ENCODE measurements at regions not wholly inside any gene's neighbourhood (a gene's known extent, or its start where the extent isn't known, plus 50 kb on each side); places are given as distances from the start of the nearest gene placed in this dataset.
"Not testable (repeated sequence)": the region's sequence is repeated elsewhere in the genome, so short reads cannot be mapped to it uniquely, and the experiment has no call there.

GRCh38 chr10:108388706-108389105, 1224.2 kb upstream of the SORCS1 start:
- ATAC-seq = no peak

DNA sequence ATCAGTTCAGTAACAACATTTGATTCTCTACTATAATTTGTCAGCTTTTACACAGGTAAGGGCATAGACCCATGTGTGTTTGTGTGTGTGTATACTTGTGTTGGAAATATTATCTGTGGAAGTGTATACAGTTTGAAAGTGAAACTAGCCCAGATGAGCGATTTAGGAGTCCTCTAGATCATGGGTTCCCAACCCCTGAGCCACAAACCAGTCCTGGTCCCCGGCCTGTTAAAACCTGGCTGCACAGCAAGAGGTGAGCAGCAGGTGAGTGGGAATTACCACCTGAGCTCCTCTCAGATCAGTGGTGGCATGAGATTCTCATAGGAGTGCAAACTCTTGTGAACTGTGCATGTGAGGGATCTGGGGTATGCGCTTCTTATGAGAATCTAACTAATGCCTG, 1221.5 kb upstream of the SORCS1 start:
- ATAC-seq = no peak

GRCh38 chr10:108384378-108384777, 1219.9 kb upstream of the SORCS1 start:
- no peak for ATAC-seq

DNA sequence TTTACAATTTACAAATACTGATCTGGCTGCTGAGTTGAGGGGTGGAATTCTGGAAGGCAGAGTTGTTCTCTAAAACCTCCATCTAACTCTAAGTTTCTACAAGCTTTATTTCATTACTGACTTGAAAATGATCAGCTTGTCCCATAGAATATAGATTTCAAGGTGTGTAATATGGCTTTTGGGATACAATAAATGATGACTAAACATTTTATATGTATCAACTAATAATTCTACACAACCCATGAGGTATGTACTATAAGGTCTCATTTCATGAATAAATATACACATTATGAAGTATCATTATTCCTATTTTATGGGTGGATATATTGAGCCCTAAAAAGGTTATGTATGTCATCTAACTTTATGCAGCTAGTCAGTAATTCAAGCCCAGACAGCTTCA, 1214.3 kb upstream of the SORCS1 start:
- ATAC-seq = no peak

GRCh38 chr10:108375691-108376090, 1211.2 kb upstream of the SORCS1 start:
- ATAC-seq = no peak

DNA sequence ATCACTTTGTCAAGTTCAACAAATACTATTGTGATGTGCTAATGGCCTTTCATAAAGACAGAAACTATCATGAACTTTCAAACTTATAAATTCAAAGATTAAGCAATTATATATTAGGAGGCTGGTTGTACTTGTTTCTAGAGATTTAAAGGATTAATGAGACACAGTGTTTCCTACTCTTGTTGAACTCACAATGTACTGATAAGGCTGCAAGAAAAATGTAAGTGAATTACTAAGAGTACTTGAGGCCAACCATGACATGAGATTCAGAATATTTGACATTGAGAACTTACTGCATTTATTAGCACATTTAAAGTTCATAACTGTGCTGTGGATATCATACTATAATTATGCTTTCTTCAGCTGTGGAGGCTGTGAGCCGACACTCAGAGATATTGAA, 1210.5 kb upstream of the SORCS1 start:
- no peak for ATAC-seq

DNA sequence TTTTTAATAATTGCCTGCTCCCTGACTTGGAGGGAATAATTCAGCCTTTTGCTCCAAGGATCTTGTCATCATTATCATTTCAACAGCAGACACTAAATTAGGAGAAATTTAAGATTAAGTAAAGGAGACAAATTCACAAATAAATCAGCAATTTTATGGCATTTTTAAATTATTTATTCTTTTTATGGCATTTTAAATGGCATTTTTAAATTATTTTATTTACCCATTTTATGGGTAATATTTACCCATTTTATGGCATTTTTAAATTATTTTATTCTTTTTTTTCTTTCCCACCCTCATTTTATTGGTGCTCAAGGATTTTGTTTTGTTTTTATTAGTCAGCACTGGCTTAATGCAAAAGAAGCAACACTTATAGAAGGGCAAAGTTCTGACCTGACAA, 1201.0 kb upstream of the SORCS1 start:
- no peak for ATAC-seq

- no peak for ATAC-seq
These were observed 1199.1 kb upstream of the SORCS1 start for GRCh38 chr10:108363576-108363975.

DNA sequence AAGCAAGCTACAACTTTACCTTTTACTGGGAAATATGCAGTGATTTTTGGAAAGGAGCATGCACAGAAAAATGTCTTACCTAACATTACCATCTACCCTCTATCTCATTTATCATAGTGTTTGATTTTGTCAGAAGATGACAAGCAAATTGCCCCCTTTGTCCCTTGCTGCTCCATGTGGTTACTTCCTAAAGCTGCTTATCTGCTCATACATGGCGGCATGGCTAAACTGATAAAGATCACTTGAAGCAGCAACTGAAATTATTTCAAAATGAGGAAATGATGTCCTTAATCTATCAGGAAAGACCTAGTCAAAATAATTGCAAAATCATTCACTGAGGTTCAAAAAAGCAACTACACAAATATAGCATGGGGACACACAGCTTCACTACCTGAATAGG, 1198.5 kb upstream of the SORCS1 start:
- no peak for ATAC-seq

DNA sequence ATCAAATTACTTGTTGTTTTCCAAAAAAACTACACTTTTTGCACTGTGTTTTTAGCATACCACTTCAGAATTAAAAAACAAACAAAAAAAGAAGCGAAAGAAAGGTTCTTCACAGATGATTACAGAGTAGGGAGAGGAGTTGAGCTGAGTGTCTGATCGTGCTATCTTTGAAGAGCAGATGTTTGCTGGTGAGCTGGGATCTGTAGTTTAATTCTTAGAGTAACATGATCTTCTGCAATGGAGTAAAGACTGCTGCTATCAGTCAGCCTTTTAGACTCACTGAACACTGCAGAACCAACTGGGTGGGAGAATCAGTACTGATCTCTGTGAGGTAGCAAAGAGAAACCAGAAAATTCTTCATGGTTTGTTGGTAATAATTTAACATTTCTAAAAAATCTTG, 1197.8 kb upstream of the SORCS1 start:
- ATAC-seq = no peak

DNA sequence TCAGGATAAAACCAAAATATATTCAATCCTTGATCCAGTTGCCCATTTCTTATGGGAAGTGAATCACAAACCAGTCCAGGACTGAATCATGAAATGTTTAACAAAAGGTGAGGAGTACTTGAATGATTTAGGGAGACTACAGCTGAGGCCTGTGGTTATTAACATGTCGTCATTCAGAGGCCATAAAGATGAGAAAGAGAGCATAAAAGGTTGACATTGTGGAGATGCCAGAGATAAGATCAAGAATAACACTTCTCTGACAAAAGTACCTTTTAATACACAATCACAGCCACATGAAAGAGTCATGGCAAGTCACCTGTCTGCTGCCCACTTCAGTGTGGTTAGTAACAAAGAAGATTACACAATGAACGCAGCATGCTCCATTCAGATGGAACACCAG, 1195.7 kb upstream of the SORCS1 start:
- no peak for ATAC-seq

DNA sequence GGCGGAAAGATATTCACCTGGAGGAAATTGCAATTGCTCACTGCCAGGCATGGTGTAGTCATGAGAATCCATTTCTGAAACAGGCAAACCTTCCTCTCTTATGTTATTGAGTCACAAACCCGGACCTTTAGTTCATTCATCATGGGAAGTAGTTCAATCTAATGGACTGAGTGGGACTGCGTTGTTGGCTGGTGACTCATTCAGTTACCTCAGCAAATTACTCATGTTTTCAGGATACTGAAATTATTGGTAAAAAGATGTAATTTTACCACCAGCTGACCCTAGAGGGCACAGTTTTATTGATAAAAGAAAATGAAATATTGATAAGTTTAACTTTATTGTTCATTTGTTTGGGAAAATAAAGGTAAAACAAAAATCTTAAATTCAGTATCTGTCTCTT, 1194.4 kb upstream of the SORCS1 start:
- peak in 1 of 2 donors; percentile 27 for ATAC-seq

- ATAC-seq = no peak
These were observed 1188.3 kb upstream of the SORCS1 start for GRCh38 chr10:108352771-108353170.

DNA sequence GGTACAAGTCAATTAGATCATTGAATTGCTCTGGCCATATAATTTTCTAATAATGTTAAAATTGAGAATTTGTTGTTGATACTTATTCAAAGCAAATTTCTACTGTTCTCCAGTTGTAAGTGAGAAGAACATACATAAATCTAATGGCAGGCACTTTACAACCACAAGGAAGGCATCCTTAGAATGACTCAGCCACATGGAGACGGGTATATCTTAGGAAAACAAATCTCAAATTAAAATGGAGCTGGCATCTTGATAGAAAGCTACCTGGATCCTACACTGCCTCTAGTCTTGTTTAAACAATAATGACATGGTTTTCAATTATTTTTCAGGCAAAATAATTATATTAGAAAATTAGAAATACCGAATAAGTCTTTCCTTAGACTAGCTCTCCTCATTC, 1183.7 kb upstream of the SORCS1 start:
- no peak for ATAC-seq

DNA sequence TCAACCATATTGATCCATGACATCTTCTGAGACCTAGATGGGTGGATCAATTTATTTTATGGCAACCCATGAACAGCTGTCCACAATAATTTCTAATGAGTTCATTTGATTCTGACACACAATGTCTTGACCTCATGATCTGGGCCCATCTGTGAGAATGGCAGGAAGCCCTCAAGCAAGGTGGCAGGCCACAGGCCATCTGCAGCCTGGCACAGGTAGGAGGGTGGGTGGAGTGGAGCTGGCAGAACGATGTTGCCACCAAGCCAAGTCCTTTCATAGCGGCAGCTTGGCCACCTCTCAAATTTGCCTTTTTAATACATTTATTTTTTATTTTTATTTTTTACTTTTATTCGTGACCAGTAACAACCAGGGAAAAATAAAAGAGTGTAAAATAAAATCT, 1181.6 kb upstream of the SORCS1 start:
- no peak for ATAC-seq

GRCh38 chr10:108338146-108338545, 1173.6 kb upstream of the SORCS1 start:
- no peak for ATAC-seq

DNA sequence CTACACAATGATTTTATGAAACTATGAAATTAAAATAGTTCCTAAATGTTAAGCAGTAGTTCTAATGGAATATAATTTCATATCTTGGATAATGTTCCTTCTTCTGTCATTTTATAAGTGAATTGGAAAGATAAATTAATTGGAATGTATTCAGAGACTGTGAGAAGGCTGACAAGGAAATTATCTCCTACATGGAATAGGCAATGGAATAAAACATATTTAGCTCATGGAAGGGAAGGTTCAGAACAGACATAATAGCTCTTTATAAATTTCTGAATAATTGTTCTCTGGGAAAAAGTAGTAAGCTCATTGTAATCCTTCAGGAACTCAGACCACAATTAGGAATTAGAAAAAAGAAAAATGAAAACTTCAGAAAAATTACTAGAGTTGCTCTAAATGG, 1172.3 kb upstream of the SORCS1 start:
- no peak for ATAC-seq

- no peak for ATAC-seq
These were observed 1163.2 kb upstream of the SORCS1 start for GRCh38 chr10:108327706-108328105.

DNA sequence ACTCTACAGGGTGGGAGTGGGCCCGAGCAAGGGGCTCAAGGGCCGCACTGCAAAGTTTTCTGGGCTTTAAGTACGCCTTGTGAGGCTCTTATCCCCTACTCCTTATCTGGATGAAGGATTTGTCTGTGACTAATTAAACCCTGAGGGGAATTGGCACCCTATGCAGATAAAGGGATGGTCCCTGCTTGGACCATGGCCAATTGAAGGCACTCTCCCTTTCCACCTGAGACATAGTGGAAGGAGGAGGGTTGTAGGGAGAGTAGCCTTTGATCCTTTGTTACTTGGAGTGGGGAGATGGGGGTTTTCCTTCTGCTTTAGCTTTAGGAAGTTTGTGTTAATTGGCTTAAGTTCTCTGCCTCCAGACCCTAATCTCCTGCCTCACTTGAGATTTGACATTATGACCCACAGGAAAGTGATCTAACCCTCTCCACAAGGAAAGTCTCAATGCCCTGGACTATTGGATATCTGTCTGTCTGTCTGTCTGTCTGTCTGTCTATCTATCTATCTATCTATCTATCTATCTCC, 1158.8 kb upstream of the SORCS1 start:
- ATAC-seq = no peak

DNA sequence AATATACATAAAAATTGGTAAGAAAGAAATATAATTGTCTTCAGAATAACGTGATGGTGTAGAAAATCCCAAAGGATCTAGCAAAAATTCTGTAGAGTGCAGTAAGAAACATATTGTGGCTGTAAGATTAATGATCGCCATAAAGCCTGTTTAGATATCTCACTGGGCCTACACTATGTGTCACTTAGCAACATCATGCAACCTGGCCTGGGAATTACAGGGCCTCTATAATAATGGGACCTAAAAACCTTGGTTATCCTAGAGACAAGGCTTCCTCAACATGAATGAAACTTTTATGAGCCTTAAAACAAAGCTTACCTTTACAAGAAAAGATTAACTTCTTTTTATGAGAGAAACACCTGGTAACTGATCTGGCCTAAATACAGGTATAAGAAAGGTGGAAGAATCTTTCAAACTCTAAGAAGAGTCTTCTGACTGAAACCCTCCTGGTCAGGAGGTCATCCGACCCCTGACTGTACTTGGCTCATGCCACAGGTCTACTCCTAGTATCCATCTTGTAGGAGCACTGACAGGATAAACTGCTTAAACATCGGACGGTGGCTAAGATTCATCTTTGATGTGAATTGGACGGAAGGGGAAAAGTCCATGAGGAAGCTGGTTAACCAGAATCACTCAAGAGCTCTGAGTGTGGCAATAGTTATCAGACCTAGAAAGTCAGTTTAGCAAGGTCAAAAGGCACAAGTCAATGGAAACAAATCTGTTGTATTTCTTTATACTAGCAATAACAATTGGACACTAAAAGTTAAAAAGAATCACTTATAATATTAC, 1155.1 kb upstream of the SORCS1 start:
- no peak for ATAC-seq

GRCh38 chr10:108315636-108316035, 1151.1 kb upstream of the SORCS1 start:
- ATAC-seq = not testable (repeated sequence)

DNA sequence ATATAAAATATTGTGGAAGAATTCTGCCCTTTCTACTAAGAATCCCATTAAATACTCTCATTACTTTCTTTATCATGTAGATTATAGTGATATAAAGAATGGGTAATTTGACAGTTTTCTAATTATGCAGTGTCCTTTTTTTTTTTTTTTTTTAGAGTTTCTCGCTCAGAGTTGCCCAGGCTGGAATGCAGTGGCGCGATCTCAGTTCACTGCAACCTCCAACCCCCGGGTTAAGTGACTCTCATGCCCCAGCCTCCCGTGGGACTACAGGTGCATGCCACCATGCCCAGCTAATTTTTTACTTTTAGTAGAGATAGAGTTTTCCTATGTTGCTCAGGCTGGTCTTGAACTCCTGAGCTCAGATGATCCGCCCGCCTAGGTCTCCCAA, 1143.4 kb upstream of the SORCS1 start:
- no peak for ATAC-seq

DNA sequence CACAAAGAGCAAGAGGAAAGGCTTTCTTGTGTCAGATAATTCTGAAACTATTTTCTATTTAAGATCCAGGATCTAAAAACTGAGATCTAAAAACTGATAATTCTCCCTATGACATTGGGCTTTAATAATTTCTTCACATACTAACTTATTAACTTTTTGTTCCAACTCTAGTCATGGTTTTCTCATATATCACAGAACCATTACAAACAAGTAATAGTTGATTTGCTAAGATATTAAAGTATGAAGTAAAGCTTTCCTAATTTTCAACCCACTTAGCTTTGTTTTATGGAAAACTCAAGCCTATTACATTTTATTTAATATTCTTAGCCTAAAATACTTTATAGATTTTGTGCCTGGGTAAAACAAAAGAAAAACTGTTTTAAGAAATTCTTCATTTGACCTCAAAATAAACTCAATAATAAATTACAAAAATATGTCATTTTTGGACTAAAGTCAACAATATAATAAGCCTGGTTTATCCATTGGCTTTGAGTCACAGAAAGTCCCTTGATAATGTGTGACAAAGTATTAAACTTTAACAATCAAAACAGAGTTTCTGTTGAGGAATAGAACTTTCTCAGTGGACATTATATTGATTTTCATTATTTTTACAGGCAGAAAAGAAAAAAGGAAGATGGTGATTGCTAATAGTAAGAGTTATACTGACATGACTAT, 1142.9 kb upstream of the SORCS1 start:
- ATAC-seq = no peak

GRCh38 chr10:108303149-108303548, 1138.6 kb upstream of the SORCS1 start:
- ATAC-seq = no peak
